H54 (cell line): ENCODE measurements at regions not wholly inside any gene's neighbourhood (a gene's known extent, or its start where the extent isn't known, plus 50 kb on each side); places are given as distances from the start of the nearest gene placed in this dataset.
A peak's percentile ranks its signal among the peaks of the same experiment; 100 is the strongest.
"Not testable (repeated sequence)": the region's sequence is repeated elsewhere in the genome, so short reads cannot be mapped to it uniquely, and the experiment has no call there.

Experiments
- DNase-seq: peaks from one replicate; pipeline ENCODE4 v3.0.0; 2011; ENCODE audit warnings: low spot score, mixed read lengths; ENCODE audit not compliant: insufficient read length
- FAIRE-seq: peaks from 3 replicates; lab custom pipeline; 2011; peaks lifted over from hg19 to GRCh38; lab: Jason Lieb, UNC
- POLR2A ChIP-seq: IDR thresholded peaks from 2 replicates; pipeline ENCODE4 v1.6.1; 2011; ENCODE audit warnings: low read depth, mild to moderate bottlenecking, low read length

GRCh38 chr1:185654199-185654951, 79.8 kb upstream of the HMCN1 start:
- TF ChIP-seq POLR2A, result no peak
- no peak for DNase-seq
- no peak for FAIRE-seq

- no peak for FAIRE-seq
- DNase-seq, result no peak
These were observed 80.6 kb upstream of the HMCN1 start for GRCh38 chr1:185653615-185654014.

GRCh38 chr1:185652348-185652747, 81.8 kb upstream of the HMCN1 start:
- no peak for TF ChIP-seq POLR2A
- FAIRE-seq (no peak), DNase-seq (no peak)

More at GRCh38 chr1:185653615-185654014, 80.6 kb upstream of the HMCN1 start:
- TF ChIP-seq POLR2A, result no peak

GRCh38 chr1:185650602-185651230, 83.5 kb upstream of the HMCN1 start:
- DNase-seq, result no peak
- no peak for TF ChIP-seq POLR2A
- FAIRE-seq, result no peak

- FAIRE-seq, result no peak
- no peak for DNase-seq
- TF ChIP-seq POLR2A, result no peak
These were observed 85.2 kb upstream of the HMCN1 start for GRCh38 chr1:185648858-185649589.

GRCh38 chr1:185647597-185648267, 86.5 kb upstream of the HMCN1 start:
- not testable (repeated sequence) for FAIRE-seq, DNase-seq

GRCh38 chr1:185646202-185646683, 87.9 kb upstream of the HMCN1 start:
- no peak for TF ChIP-seq POLR2A
- peak; percentile 95 for FAIRE-seq
- peak; percentile 54 for DNase-seq

- no peak for TF ChIP-seq POLR2A
- FAIRE-seq (no peak), DNase-seq (no peak)
These were observed 88.5 kb upstream of the HMCN1 start for GRCh38 chr1:185645686-185646085.

- TF ChIP-seq POLR2A, result no peak
- DNase-seq, result no peak
- no peak for FAIRE-seq
These were observed 89.0 kb upstream of the HMCN1 start for GRCh38 chr1:185645162-185645640.

- FAIRE-seq (no peak), DNase-seq (no peak)
- no peak for TF ChIP-seq POLR2A
These were observed 89.7 kb upstream of the HMCN1 start for GRCh38 chr1:185644531-185644930.

GRCh38 chr1:185636848-185637247, 97.3 kb upstream of the HMCN1 start:
- FAIRE-seq, result no peak
- TF ChIP-seq POLR2A, result no peak
- DNase-seq, result no peak

GRCh38 chr1:185634704-185635103, 99.5 kb upstream of the HMCN1 start:
- TF ChIP-seq POLR2A, result no peak
- FAIRE-seq, result no peak
- DNase-seq, result no peak

- DNase-seq (no peak), FAIRE-seq (no peak)
- TF ChIP-seq POLR2A, result no peak
These were observed 101.3 kb upstream of the HMCN1 start for GRCh38 chr1:185632659-185633423.

GRCh38 chr1:185631843-185632242, 102.3 kb upstream of the HMCN1 start:
- FAIRE-seq (no peak), DNase-seq (no peak)
- no peak for TF ChIP-seq POLR2A
